SK-N-SH treated with all-trans-retinoic acid at 6 μM for 48 hours (cell line): ENCODE measurements at regions not wholly inside any gene's neighbourhood (a gene's known extent, or its start where the extent isn't known, plus 50 kb on each side); places are given as distances from the start of the nearest gene placed in this dataset.

Source experiments
- ATAC-seq: fragments of 200-7000 bp; cut with Tn5 transposase; 3 replicates; pipeline ENCODE4 v1.9.1; 2020; ENCODE audit warnings: mild to moderate bottlenecking, moderate library complexity
- ARNTL ChIP-seq: fragments of 450-650 bp; formaldehyde crosslinking; IDR thresholded peaks from 2 replicates; pipeline ENCODE4 v1.5.0; 2020; ENCODE audit warnings: low read depth, mild to moderate bottlenecking, moderate library complexity, borderline replicate concordance
- BACH2 ChIP-seq: fragments of 250-450 bp; sonication (Bioruptor Pico); IDR thresholded peaks from 2 replicates; pipeline ENCODE4 v1.9.0; 2021; ENCODE audit warnings: mild to moderate bottlenecking, borderline replicate concordance
- CSDC2 ChIP-seq: fragments of 250-450 bp; sonication (Bioruptor Pico); IDR thresholded peaks from 2 replicates; pipeline ENCODE4 v1.5.0; 2020; ENCODE audit warnings: mild to moderate bottlenecking, moderate library complexity
- ESRRG ChIP-seq: fragments of 250-450 bp; sonication (Bioruptor Pico); IDR thresholded peaks from 2 replicates; pipeline ENCODE4 v1.6.1; 2021; ENCODE audit warnings: mild to moderate bottlenecking
- GLIS3 ChIP-seq: fragments of 250-450 bp; sonication (Bioruptor Pico); IDR thresholded peaks from 2 replicates; pipeline ENCODE4 v1.5.0; 2020; ENCODE audit warnings: mild to moderate bottlenecking, moderate library complexity
- ISL1 ChIP-seq: fragments of 250-450 bp; sonication (Bioruptor Pico); IDR thresholded peaks from 2 replicates; pipeline ENCODE4 v2.1.2; 2022; ENCODE audit warnings: mild to moderate bottlenecking, moderate library complexity
- OSR1 ChIP-seq: fragments of 250-450 bp; sonication (Bioruptor Pico); IDR thresholded peaks from 2 replicates; pipeline ENCODE4 v1.8.0; 2022; ENCODE audit warnings: moderate library complexity, mild to moderate bottlenecking, inconsistent platforms
- PPARA ChIP-seq: fragments of 250-450 bp; sonication (Bioruptor Pico); IDR thresholded peaks from 2 replicates; pipeline ENCODE4 v1.5.0; 2020; ENCODE audit warnings: mild to moderate bottlenecking, borderline replicate concordance
- RARB ChIP-seq: fragments of 250-450 bp; sonication (Bioruptor Pico); IDR thresholded peaks from 2 replicates; pipeline ENCODE4 v1.8.0; 2021; ENCODE audit warnings: mild to moderate bottlenecking, moderate library complexity
- SNAI2 ChIP-seq: fragments of 250-450 bp; sonication (Bioruptor Pico); IDR thresholded peaks from 2 replicates; pipeline ENCODE4 v1.5.0; 2020; ENCODE audit warnings: mild to moderate bottlenecking, moderate library complexity
- TCF4 ChIP-seq: fragments of 250-450 bp; sonication (Bioruptor Pico); IDR thresholded peaks from 2 replicates; pipeline ENCODE4 v1.8.0; 2021; ENCODE audit warnings: mild to moderate bottlenecking, moderate library complexity, borderline replicate concordance
- TOX ChIP-seq: fragments of 250-450 bp; sonication (Bioruptor Pico); IDR thresholded peaks from 2 replicates; pipeline ENCODE4 v1.8.0; 2021; ENCODE audit warnings: mild to moderate bottlenecking, moderate library complexity, borderline replicate concordance
- ZC3H10 ChIP-seq: fragments of 250-450 bp; sonication (Bioruptor Pico); IDR thresholded peaks from 2 replicates; pipeline ENCODE4 v1.5.1; 2021; ENCODE audit warnings: mild to moderate bottlenecking, moderate library complexity
- ZFP3 ChIP-seq: fragments of 250-450 bp; sonication (Bioruptor Pico); IDR thresholded peaks from 2 replicates; pipeline ENCODE4 v1.5.0; 2020; ENCODE audit warnings: mild to moderate bottlenecking, moderate library complexity
- ZFP30 ChIP-seq: fragments of 450-650 bp; formaldehyde crosslinking; IDR thresholded peaks from 2 replicates; pipeline ENCODE4 v1.5.0; 2022; ENCODE audit warnings: mild to moderate bottlenecking, moderate library complexity
- ZNF565 ChIP-seq: fragments of 450-650 bp; formaldehyde crosslinking; conservative IDR thresholded peaks from 2 replicates; pipeline ENCODE4 v1.5.0; 2020; ENCODE audit warnings: low read depth, mild to moderate bottlenecking, moderate library complexity
- ZNF70 ChIP-seq: fragments of 450-650 bp; formaldehyde crosslinking; IDR thresholded peaks from 2 replicates; pipeline ENCODE4 v1.5.0; 2020; ENCODE audit warnings: mild to moderate bottlenecking, moderate library complexity
- ZNF8 ChIP-seq: fragments of 450-650 bp; formaldehyde crosslinking; IDR thresholded peaks from 2 replicates; pipeline ENCODE4 v1.5.0; 2020; ENCODE audit warnings: mild to moderate bottlenecking, moderate library complexity
- TF ChIP-seq, protein P1 (sequence below): fragments of 250-450 bp; sonication (Bioruptor Pico); IDR thresholded peaks from 2 replicates; pipeline ENCODE4 v1.5.1; 2020; ENCODE audit warnings: low read depth, mild to moderate bottlenecking, moderate library complexity
- TF ChIP-seq, protein P2 (sequence below): fragments of 250-450 bp; sonication (Bioruptor Pico); IDR thresholded peaks from 2 replicates; pipeline ENCODE4 v1.8.0; 2020; ENCODE audit warnings: mild to moderate bottlenecking, moderate library complexity, borderline replicate concordance
- TF ChIP-seq, protein P3 (sequence below): fragments of 250-450 bp; sonication (Bioruptor Pico); IDR thresholded peaks from 2 replicates; pipeline ENCODE4 v1.8.0; 2021; ENCODE audit warnings: low read depth, mild to moderate bottlenecking, moderate library complexity, borderline replicate concordance
- TF ChIP-seq, protein P4 (sequence below): fragments of 250-450 bp; sonication (Bioruptor Pico); IDR thresholded peaks from 2 replicates; pipeline ENCODE4 v1.5.1; 2021; ENCODE audit warnings: mild to moderate bottlenecking, moderate library complexity

DNA sequence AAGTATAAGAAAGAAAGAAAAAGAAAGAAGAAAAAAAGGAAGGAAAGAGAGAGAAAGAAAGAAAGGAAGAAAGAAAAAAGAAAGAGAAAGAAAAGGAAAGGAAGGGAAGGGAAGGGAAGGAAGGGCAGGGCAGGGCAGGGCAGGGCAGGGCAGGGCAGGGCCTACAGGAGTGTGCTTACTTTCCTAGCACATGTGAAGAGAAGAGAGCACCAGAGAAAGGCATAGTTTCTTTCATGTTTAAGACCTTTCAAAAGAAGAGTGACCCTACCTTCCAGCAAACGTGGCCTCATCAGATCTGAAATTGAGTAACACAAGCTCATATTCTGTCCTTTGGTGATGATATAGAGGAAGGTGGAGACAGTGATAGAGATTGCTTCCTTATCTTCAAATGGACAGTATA, 899.3 kb upstream of the RAG2 start:
- TF ChIP-seq RARB (CRISPR knock-in tag) (no peak), ZNF565 (no peak), CSDC2 (CRISPR knock-in tag) (no peak), ESRRG (no peak), ZFP30 (CRISPR knock-in tag) (no peak), GLIS3 (no peak), ISL1 (CRISPR knock-in tag) (no peak), TCF4 (CRISPR knock-in tag) (no peak), ZFP3 (CRISPR knock-in tag) (no peak), ZNF8 (CRISPR knock-in tag) (no peak), ARNTL (CRISPR knock-in tag) (no peak), TOX (CRISPR knock-in tag) (no peak), ZNF70 (CRISPR knock-in tag) (no peak)
- TF ChIP-seq, protein P1, sequence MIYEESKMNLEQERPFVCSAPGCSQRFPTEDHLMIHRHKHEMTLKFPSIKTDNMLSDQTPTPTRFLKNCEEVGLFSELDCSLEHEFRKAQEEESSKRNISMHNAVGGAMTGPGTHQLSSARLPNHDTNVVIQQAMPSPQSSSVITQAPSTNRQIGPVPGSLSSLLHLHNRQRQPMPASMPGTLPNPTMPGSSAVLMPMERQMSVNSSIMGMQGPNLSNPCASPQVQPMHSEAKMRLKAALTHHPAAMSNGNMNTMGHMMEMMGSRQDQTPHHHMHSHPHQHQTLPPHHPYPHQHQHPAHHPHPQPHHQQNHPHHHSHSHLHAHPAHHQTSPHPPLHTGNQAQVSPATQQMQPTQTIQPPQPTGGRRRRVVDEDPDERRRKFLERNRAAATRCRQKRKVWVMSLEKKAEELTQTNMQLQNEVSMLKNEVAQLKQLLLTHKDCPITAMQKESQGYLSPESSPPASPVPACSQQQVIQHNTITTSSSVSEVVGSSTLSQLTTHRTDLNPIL (CRISPR knock-in tag), result no peak
- TF ChIP-seq, protein P2, sequence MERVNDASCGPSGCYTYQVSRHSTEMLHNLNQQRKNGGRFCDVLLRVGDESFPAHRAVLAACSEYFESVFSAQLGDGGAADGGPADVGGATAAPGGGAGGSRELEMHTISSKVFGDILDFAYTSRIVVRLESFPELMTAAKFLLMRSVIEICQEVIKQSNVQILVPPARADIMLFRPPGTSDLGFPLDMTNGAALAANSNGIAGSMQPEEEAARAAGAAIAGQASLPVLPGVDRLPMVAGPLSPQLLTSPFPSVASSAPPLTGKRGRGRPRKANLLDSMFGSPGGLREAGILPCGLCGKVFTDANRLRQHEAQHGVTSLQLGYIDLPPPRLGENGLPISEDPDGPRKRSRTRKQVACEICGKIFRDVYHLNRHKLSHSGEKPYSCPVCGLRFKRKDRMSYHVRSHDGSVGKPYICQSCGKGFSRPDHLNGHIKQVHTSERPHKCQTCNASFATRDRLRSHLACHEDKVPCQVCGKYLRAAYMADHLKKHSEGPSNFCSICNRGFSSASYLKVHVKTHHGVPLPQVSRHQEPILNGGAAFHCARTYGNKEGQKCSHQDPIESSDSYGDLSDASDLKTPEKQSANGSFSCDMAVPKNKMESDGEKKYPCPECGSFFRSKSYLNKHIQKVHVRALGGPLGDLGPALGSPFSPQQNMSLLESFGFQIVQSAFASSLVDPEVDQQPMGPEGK (CRISPR knock-in tag), result no peak
- TF ChIP-seq, protein P3, sequence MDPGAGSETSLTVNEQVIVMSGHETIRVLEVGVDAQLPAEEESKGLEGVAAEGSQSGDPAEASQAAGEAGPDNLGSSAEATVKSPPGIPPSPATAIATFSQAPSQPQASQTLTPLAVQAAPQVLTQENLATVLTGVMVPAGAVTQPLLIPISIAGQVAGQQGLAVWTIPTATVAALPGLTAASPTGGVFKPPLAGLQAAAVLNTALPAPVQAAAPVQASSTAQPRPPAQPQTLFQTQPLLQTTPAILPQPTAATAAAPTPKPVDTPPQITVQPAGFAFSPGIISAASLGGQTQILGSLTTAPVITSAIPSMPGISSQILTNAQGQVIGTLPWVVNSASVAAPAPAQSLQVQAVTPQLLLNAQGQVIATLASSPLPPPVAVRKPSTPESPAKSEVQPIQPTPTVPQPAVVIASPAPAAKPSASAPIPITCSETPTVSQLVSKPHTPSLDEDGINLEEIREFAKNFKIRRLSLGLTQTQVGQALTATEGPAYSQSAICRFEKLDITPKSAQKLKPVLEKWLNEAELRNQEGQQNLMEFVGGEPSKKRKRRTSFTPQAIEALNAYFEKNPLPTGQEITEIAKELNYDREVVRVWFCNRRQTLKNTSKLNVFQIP (CRISPR knock-in tag), result no peak
- no peak for ATAC-seq

DNA sequence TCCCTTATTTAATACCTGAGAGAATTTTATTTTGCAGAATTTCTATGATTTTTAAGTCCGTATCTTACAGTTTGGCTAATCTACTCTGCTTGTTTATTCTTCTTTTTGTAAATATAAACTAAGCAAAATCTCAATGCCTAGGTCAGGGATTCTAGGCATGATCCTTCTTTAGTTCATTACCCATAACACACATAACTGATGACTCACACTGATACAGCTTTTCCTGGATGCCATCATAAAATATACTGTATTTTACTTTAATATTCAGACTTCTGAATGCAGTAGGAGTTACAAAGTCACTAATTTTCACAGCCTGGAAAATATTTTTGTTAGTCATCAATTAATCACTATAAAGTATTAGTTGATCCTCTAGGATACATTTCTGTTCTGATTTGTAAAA, 898.2 kb upstream of the RAG2 start:
- ATAC-seq, result no peak
- no peak for TF ChIP-seq TOX (CRISPR knock-in tag)
- TF ChIP-seq ZC3H10 (CRISPR knock-in tag), result no peak
- no peak for TF ChIP-seq BACH2 (CRISPR knock-in tag)
- TF ChIP-seq GLIS3, result no peak
- TF ChIP-seq, protein P2 (CRISPR knock-in tag), result no peak
- no peak for TF ChIP-seq PPARA (CRISPR knock-in tag)
- no peak for TF ChIP-seq ARNTL (CRISPR knock-in tag)
- TF ChIP-seq TCF4 (CRISPR knock-in tag), result no peak
- TF ChIP-seq, protein P3 (CRISPR knock-in tag), result no peak
- TF ChIP-seq, protein P1 (CRISPR knock-in tag), result no peak
- no peak for TF ChIP-seq SNAI2 (CRISPR knock-in tag)
- TF ChIP-seq, protein P4, sequence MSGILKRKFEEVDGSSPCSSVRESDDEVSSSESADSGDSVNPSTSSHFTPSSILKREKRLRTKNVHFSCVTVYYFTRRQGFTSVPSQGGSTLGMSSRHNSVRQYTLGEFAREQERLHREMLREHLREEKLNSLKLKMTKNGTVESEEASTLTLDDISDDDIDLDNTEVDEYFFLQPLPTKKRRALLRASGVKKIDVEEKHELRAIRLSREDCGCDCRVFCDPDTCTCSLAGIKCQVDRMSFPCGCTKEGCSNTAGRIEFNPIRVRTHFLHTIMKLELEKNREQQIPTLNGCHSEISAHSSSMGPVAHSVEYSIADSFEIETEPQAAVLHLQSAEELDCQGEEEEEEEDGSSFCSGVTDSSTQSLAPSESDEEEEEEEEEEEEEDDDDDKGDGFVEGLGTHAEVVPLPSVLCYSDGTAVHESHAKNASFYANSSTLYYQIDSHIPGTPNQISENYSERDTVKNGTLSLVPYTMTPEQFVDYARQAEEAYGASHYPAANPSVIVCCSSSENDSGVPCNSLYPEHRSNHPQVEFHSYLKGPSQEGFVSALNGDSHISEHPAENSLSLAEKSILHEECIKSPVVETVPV (CRISPR knock-in tag), result no peak
- TF ChIP-seq RARB (CRISPR knock-in tag), result no peak
- TF ChIP-seq ESRRG, result no peak
- no peak for TF ChIP-seq ZFP3 (CRISPR knock-in tag)
- no peak for TF ChIP-seq ZNF70 (CRISPR knock-in tag)
- no peak for TF ChIP-seq CSDC2 (CRISPR knock-in tag)
- TF ChIP-seq ZNF565, result no peak
- TF ChIP-seq OSR1 (CRISPR knock-in tag), result no peak
